B cell (primary cell): ENCODE measurements at regions not wholly inside any gene's neighbourhood (a gene's known extent, or its start where the extent isn't known, plus 50 kb on each side); places are given as distances from the start of the nearest gene placed in this dataset.

Experiments
- ATAC-seq: fragments of 200-7000 bp; cut with Tn5 transposase; one replicate; pipeline ENCODE4 v1.10.0; 2021; ENCODE audit warnings: low read depth, mild to moderate bottlenecking, moderate number of reproducible peaks, moderate library complexity
- CTCF ChIA-PET: fragments of 350-600 bp; sonication (Branson Sonifier 250); formaldehyde crosslinking; loops from one replicate; lab custom pipeline; 2021; ENCODE audit warnings: antibody characterized with exemption, inconsistent platforms; lab: Charles Lee
- POLR2A ChIA-PET: fragments of 350-600 bp; sonication (Branson Sonifier 250); formaldehyde crosslinking; loops from one replicate; lab custom pipeline; 2021; ENCODE audit warnings: antibody characterized with exemption; lab: Charles Lee
- DNase-seq: peaks from one replicate; pipeline ENCODE4 v3.0.0; 2013
- H2AFZ ChIP-seq: 2 replicates; pipeline ENCODE4 v1.6.1; 2012; ENCODE audit warnings: mild to moderate bottlenecking, low read depth, low read length; ENCODE audit not compliant: insufficient read depth, poor library complexity, severe bottlenecking
- H3K27ac ChIP-seq, 2 donors: 1 replicate in 1 of 2; 2 replicates in 1 of 2; pipeline ENCODE4 v1.5.1; 2012 to 2013; ENCODE audit warnings: low read length in 2 of 2, mild to moderate bottlenecking in 2 of 2, moderate library complexity in 1 of 2
- H3K27me3 ChIP-seq, 4 experiments: fragments of 200-600 bp in 1 of 4; sonication (generic) in 1 of 4; replicated peaks in 1 of 4; 1 replicate in 2 of 4; 2 replicates in 2 of 4; pipeline versions ENCODE4 v1.6.1 to v1.7.0; 2013 to 2016; ENCODE audit warnings: low read length in 3 of 4, mild to moderate bottlenecking in 2 of 4, mixed read lengths in 1 of 4, moderate library complexity in 1 of 4; ENCODE audit not compliant: insufficient read depth in 4 of 4, control insufficient read depth in 3 of 4; ENCODE audit errors: control extremely low read depth in 1 of 4
- H3K36me3 ChIP-seq, 2 experiments: replicated peaks in 1 of 2; 1 replicate in 1 of 2; 2 replicates in 1 of 2; pipeline versions ENCODE4 v1.6.1 to v1.7.1; 2013; ENCODE audit warnings: low read length in 1 of 2; ENCODE audit not compliant: insufficient read depth in 2 of 2, control insufficient read depth in 1 of 2; ENCODE audit errors: control extremely low read depth in 1 of 2, extremely low read depth in 1 of 2
- H3K4me1 ChIP-seq, 2 donors: fragments of 200-600 bp in 1 of 2; sonication (generic) in 1 of 2; 1 replicate in 1 of 2; 2 replicates in 1 of 2; pipeline versions ENCODE4 v1.5.1 to v1.6.1; 2013 to 2017; ENCODE audit warnings: low read length in 2 of 2; ENCODE audit not compliant: control insufficient read depth in 2 of 2, insufficient read depth in 2 of 2
- H3K4me2 ChIP-seq: replicated peaks from 2 replicates; pipeline ENCODE3; 2012; ENCODE audit warnings: mild to moderate bottlenecking, low read depth, low read length; ENCODE audit not compliant: poor library complexity, severe bottlenecking
- H3K4me3 ChIP-seq, 5 experiments: fragments of 200-600 bp in 1 of 5; sonication (generic) in 1 of 5; 1 replicate in 3 of 5; 2 replicates in 2 of 5; pipeline versions ENCODE4 v1.5.1 to v1.7.0; 2011 to 2016; ENCODE audit warnings: low read length in 4 of 5, mild to moderate bottlenecking in 4 of 5, low read depth in 2 of 5, control low read depth in 1 of 5, moderate library complexity in 1 of 5; ENCODE audit not compliant: insufficient read depth in 1 of 5; ENCODE audit errors: control extremely low read depth in 1 of 5, extremely low read depth in 1 of 5
- H3K79me2 ChIP-seq: fragments of 200-600 bp; sonication (generic); one replicate; pipeline ENCODE4 v1.6.0; 2016; ENCODE audit warnings: low read length; ENCODE audit not compliant: control insufficient read depth, insufficient read depth
- H3K9ac ChIP-seq: fragments of 200-600 bp; sonication (generic); 2 replicates; pipeline ENCODE4 v1.6.1; 2017; ENCODE audit warnings: mild to moderate bottlenecking, low read length, moderate library complexity
- H3K9me3 ChIP-seq, 3 donors: one replicate each; pipeline versions ENCODE4 v1.6.1 to v1.7.1; 2013; ENCODE audit warnings: low read length in 2 of 3; ENCODE audit not compliant: control insufficient read depth in 2 of 3, insufficient read depth in 1 of 3; ENCODE audit errors: control extremely low read depth in 1 of 3
- H4K20me1 ChIP-seq: 2 replicates; pipeline ENCODE4 v1.6.0; 2012; ENCODE audit warnings: mild to moderate bottlenecking, low read length; ENCODE audit not compliant: insufficient read depth, control insufficient read depth, poor library complexity, severe bottlenecking
- H3K27ac Mint-ChIP-seq: one replicate; pipeline ENCODE4 v1.8.0; 2021; ENCODE audit warnings: mixed read lengths
- H3K27me3 Mint-ChIP-seq: one replicate; pipeline ENCODE4 v1.8.0; 2021; ENCODE audit warnings: mixed read lengths
- H3K4me1 Mint-ChIP-seq: one replicate; pipeline ENCODE4 v1.8.0; 2021; ENCODE audit warnings: mixed read lengths
- H3K4me3 Mint-ChIP-seq: one replicate; pipeline ENCODE4 v1.8.0; 2021; ENCODE audit warnings: mixed read lengths
- H3K9me3 Mint-ChIP-seq: one replicate; pipeline ENCODE4 v1.8.0; 2022; ENCODE audit warnings: mixed read lengths; ENCODE audit not compliant: insufficient read depth
- CTCF ChIP-seq: fragments of 200-600 bp; IDR thresholded peaks from one replicate; pipeline ENCODE4 v1.8.0; 2022; ENCODE audit warnings: antibody characterized with exemption, mild to moderate bottlenecking
- EZH2 ChIP-seq: IDR thresholded peaks from 2 replicates; pipeline ENCODE4 v1.6.1; 2012; ENCODE audit warnings: borderline replicate concordance, low read depth, mild to moderate bottlenecking, moderate library complexity, low read length; ENCODE audit not compliant: insufficient read depth, poor library complexity, severe bottlenecking
- WGBS: methylation state at CpG from one replicate; pipeline ENCODE4 v1.1.5; 2013; ENCODE audit warnings: missing lambda C conversion rate; ENCODE audit not compliant: insufficient coverage; 5-methylcytosine and 5-hydroxymethylcytosine counted together
- intact Hi-C: fragments of 100-400 bp; cut with micrococcal nuclease; formaldehyde crosslinking; loops from one replicate; pipeline ENCODE4 v1.10.0; 2022

- intact Hi-C loops, result no loop called here
- TF ChIP-seq CTCF (no peak), EZH2 (no peak)
- no peaks in the 10 kb centered on the region for H4K20me1 ChIP-seq
- DNase-seq (no peak), ATAC-seq (no peak)
- 95% methylated on average over 4 of the region's 13 CpGs for WGBS
- Mint-ChIP-seq H3K27me3 (no peaks in the 10 kb centered on the region), H3K4me3 (no peak overlapping the region), H3K9me3 (no peaks in the 10 kb centered on the region), H3K27ac (no peak overlapping the region), H3K4me1 (no peaks in the 10 kb centered on the region)
- no peak overlapping the region for H2AFZ ChIP-seq
- H3K4me3 ChIP-seq, result no peak overlapping the region
- H3K9ac ChIP-seq, result no peak overlapping the region
- no peaks in the 10 kb centered on the region for H3K4me1 ChIP-seq
- no peak overlapping the region for H3K27ac ChIP-seq
- no peaks in the 10 kb centered on the region for H3K27me3 ChIP-seq
- ChIA-PET POLR2A (no interaction called here), CTCF (no interaction called here)
- no peaks in the 10 kb centered on the region for H3K79me2 ChIP-seq
- no peak overlapping the region for H3K4me2 ChIP-seq
- H3K9me3 ChIP-seq, result no peaks in the 10 kb centered on the region
- no peaks in the 10 kb centered on the region for H3K36me3 ChIP-seq
Measured at GRCh38 chr1:239823852-239824251, 267.8 kb upstream of the FMN2 start.

- no peaks in the 10 kb centered on the region for H3K9me3 Mint-ChIP-seq
- WGBS, result 83% methylated on average over 2 of the region's 5 CpGs
- H3K27me3 ChIP-seq, result no peaks in the 10 kb centered on the region
- H3K4me1 Mint-ChIP-seq, result no peaks in the 10 kb centered on the region
- no peaks in the 10 kb centered on the region for H3K36me3 ChIP-seq
- no peaks in the 10 kb centered on the region for H3K9me3 ChIP-seq
- DNase-seq (no peak), ATAC-seq (no peak)
- H2AFZ ChIP-seq, result no peak overlapping the region
- H3K9ac ChIP-seq, result no peak overlapping the region
- no peak overlapping the region for H3K27ac Mint-ChIP-seq
- no peak overlapping the region for H3K4me2 ChIP-seq
- H3K4me1 ChIP-seq, result no peaks in the 10 kb centered on the region
- TF ChIP-seq EZH2 (no peak), CTCF (no peak)
- no peaks in the 10 kb centered on the region for H3K79me2 ChIP-seq
- intact Hi-C loops, result no loop called here
- no peaks in the 10 kb centered on the region for H3K27me3 Mint-ChIP-seq
- ChIA-PET POLR2A (no interaction called here), CTCF (no interaction called here)
- H3K27ac ChIP-seq, result no peak overlapping the region
- no peak overlapping the region for H3K4me3 Mint-ChIP-seq
- H3K4me3 ChIP-seq, result no peak overlapping the region
- H4K20me1 ChIP-seq, result no peaks in the 10 kb centered on the region
Measured at GRCh38 chr1:239826211-239826610, 265.5 kb upstream of the FMN2 start.
